ENCODE measurements at regions not wholly inside any gene's neighbourhood (a gene's known extent, or its start where the extent isn't known, plus 50 kb on each side); places are given as distances from the start of the nearest gene placed in this dataset.

DNA sequence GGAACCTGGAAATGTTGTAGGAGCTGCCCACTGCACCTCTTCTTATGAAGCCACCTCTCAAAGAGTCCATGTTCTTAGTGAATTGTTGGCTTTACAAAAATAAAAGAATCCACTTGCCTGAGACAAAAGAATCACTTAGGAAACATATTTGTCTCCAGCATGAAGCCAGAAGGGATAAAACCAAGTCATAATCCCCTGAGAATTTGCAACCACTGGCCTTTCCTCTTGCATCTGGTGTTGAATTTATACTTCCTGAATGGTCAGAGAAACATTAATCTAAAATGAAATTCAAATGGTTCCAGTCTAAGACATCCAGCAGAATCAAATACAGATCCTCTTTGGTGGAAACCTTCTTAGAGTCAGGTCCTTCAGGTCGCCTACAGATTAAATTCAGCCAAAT lies 192.5 kb upstream of the ECI2 start:
- no peak for DNase-seq (ENCODE audit: low read depth in 2 of 2)

DNA sequence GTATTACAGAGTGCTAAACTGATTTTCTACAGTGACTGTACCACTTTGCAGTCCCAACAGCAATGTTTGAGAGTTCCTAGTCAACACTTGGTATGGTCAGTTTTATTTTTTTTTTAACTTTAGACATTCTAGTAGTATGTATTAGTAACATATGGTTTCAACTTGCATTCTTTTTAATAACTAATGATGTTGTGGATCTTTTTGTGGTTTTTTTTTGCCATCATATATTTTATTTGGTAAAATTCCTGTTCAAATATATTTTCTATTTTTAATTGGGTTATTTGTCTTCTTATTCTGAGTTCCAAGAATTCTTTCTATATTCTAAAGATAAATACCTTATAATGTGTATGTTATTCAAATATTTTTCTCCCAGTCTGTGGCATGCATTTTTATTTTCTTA lies 189.4 kb upstream of the ECI2 start:
- DNase-seq (ENCODE audit: low read depth in 2 of 2): no peak

GRCh38 chr6:4323322-4323721 lies 187.9 kb upstream of the ECI2 start:
- DNase-seq (ENCODE audit: low read depth in 2 of 2): no peak

- no peak for DNase-seq (ENCODE audit: low read depth in 2 of 2)
Measured at GRCh38 chr6:4322846-4323309, 187.5 kb upstream of the ECI2 start.

GRCh38 chr6:4322134-4322845 lies 186.9 kb upstream of the ECI2 start:
- DNase-seq (ENCODE audit: low read depth in 2 of 2): no peak

- DNase-seq (ENCODE audit: low read depth in 2 of 2): no peak
Measured at GRCh38 chr6:4320860-4321259, 185.5 kb upstream of the ECI2 start.

DNA sequence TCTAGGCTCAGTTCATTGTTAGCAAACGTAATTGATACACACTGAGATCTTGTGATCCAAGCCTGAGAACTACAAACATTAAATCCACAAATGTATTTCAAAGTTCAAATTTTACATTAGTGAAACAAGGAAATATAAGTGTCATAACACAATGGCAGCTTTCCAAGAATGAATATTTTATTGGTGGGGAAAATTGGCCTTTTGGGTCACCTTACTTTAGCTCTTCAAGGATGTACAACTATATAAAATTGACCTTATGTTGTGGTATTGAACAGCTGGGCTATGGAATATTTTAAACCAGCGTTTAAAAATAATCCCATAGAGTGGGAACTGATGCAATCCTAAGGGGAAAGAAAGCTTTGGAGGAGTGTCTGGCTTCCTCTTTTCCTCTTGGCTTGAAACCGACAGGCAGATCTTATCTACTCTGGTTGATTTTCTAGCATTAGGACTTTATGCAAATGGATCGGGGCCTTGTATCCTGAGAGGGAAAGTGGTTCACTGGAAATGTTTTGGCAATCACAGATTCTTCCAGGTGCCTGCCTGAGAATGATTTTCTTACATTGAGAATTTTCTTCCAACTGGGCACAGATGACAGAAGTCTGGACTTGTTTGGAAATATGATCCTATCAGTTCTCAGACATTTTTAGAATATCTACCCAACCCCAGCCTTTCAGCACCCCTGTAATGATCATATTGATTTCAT lies 184.8 kb upstream of the ECI2 start:
- DNase-seq (ENCODE audit: low read depth in 2 of 2): no peak

- DNase-seq (ENCODE audit: low read depth in 2 of 2): no peak
Measured at GRCh38 chr6:4318321-4318720, 182.9 kb upstream of the ECI2 start.

- no peak for DNase-seq (ENCODE audit: low read depth in 2 of 2)
Measured at GRCh38 chr6:4316867-4317400, 181.6 kb upstream of the ECI2 start.

DNA sequence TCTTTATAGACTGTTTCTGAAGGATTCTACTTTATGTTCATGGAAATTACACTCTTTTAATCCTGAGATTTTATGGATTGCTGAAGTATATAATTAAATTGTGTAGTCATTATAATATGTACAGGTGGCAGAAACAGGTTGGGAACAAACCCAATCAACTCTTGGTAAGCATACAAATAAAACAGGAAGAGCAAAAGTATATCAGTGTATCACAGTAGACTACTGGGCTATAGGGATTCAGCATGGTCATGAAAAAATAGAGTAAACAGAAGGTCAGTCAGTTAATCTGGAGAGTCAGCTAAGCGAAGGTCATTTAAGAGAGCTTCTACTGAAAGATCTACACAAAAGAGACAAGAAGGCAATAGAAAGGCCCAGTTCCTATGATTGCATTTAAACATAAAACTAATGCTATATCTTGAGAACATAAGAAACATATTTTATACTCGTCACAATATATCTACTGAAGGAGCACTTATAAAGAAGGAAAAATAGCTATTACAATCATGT lies 178.9 kb upstream of the ECI2 start:
- no peak for DNase-seq (ENCODE audit: low read depth in 2 of 2)

DNA sequence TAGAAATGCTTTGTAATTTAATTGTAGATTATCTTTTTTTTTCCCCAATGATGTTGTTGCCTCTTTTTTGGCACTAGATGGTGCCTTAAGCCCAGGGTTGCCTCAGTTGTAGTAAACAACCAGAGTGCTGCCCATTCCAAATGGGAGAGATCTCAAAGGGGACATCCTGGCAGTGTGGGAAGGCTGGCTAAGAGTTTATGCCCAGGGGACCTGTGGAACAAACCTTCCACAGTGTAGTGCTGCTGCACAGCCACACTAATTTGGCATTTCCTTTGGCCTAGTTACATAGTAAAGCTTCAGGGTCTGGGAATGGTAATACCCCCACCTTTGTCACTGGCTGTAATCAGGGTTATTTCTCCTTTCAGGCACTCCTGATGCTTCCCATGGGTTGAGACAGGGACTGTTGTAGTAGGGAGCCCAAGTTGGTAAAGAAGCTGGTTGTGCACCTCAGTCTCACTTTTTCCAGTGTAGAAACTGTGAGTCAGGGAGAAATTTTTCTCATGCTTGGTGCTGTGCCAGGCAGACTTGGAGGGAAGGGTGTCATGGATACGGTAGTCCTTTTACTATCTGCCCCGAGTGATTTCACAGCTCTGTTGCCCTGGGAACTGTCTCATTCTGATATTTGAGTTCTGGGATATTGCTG lies 177.8 kb upstream of the ECI2 start:
- no peak for DNase-seq (ENCODE audit: low read depth in 2 of 2)

DNA sequence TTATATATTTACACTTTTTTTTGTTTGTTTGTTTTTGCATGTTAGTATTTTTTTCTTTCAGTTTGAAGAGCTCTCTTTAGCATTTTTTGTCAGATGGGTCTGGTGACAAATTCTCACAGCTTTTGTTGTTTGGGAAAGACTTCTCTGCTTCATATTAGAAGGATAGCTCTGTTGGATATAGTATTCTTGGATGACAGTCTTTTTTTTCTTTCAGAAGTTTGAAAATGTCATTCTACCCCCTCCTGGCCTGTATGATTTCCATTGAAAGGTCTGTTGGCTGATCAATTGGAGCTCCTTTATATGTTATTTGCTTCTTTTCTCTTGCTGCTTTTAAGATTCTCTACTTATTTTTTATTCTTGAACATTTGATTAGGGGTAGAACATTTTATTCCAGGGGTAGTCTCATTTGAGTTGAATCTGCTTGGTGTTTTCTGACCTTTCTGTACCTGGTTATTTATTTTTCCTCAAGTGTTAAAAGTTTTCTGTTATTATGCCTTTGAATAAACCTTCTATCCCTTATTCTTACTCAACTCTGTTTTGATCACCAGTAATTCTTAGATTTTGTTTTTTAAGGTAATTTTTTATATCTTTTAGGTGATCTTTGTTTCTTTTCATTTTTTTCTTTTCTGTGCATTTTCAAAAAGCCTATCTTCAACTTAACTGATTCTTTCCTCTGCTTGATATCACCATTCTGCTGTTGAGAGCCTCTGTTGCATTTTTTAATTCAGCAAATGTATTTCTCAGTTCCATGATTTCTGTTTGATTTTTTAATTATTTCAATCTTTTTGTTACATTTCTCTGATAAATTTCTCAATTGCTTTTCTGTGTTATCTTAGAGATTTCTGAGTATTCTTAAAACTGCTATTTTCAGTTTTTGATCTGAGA lies 176.8 kb upstream of the ECI2 start:
- no peak for DNase-seq (ENCODE audit: low read depth in 2 of 2)

- DNase-seq (ENCODE audit: low read depth in 2 of 2): no peak
Measured at GRCh38 chr6:4309540-4309939, 174.2 kb upstream of the ECI2 start.

GRCh38 chr6:4308364-4308763 lies 173.0 kb upstream of the ECI2 start:
- DNase-seq (ENCODE audit: low read depth in 2 of 2): no peak

DNA sequence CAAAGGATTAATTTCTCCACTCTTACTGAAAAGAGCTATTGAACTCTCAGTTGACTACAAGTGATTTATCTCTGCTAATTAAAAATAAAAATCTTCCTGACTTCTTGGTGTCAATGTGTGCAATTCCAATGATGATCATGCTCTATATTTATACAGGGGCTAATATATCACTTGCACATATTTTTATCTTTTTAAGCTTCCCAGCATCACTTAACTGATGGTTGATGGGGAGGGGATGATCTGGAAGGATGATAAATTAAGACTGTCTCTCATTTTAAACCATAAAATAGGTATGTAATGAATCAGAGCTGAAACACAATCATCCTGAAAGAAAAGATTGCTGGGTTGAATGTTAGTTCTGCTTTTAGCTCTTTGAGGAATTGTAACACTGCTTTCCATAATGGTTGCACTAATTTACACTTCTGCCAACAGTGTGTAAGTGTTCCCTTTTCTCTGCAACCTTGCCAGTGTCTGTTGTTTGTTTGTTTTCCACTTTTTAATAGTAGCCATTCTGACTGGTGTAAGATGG lies 169.6 kb upstream of the ECI2 start:
- DNase-seq (ENCODE audit: low read depth in 2 of 2): no peak

DNA sequence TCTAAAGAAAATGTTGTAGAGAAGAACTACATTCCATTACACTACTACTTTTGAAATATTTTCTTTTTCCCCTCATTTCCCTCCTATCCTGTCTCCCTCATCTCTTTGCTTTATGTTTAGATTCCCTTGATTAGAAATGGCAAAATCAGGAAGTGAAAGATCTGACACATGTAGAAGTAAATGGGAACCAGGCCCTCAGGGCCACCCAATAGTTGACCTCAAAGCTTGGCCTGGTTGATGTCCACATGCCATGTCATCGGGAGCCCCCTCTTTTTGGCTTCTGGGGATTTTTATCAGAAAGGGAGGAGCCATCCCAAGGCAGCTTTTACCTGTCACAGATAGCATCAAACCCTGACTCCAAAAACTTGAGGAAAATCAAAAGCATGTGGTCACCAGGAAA lies 168.3 kb upstream of the ECI2 start:
- no peak for DNase-seq (ENCODE audit: low read depth in 2 of 2)

DNA sequence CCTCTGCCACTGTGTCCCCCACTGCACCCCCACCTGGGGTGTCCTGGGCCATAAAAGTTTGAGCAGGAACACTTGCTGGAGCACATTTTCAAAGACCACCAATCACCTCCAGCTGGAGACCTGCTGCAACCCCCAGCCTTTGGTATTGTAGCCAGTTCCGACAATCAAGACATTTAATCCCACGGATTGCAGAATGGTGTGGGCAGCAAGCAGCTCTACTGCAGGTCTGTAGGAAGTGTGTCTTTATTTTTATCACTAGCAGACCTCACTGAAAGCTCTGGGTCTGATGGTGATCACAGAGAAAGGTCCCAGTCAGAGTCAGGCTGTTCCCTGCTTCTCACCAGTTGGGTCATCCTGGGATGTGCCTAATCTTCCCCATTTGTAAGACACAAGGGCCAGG lies 167.1 kb upstream of the ECI2 start:
- no peak for DNase-seq (ENCODE audit: low read depth in 2 of 2)

DNA sequence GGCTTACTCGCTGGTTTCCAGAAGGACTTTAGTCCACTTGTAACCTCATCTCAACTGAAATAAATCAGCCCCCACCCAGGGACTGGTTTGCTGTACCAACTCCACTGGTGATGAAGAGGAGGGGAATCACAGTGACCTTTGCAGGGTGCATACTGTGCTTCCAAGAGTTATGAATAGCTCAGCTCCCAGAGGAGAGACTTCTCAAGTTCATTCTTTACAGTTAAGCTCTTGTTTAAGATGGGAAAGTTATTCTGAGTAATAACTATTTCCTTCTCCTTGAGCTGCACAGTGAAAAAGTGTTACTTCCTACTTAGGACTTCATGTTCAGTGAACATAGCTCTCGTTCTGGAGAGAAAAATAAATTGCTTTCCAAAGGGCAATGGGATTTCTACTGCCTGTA lies 166.5 kb upstream of the ECI2 start:
- DNase-seq (ENCODE audit: low read depth in 2 of 2): no peak

DNA sequence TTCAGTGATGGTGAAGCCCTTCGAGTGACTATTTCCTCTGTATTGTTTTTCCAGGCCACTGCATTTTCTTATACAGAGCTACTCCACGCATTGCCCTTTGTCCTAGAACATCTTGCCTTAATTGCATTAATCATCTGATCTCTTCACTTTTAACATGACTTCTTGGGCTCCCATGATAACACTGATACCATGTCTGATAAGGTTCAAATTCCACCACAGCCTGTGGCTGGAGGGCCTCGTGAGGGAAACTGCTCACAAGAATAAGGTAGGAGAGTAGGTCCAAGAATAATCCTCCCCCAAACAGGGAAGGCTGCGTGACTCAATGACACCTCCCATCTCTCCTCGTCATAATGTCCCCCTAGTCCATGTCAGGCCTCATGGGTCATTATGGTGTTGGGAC lies 165.5 kb upstream of the ECI2 start:
- no peak for DNase-seq (ENCODE audit: low read depth in 2 of 2)

DNA sequence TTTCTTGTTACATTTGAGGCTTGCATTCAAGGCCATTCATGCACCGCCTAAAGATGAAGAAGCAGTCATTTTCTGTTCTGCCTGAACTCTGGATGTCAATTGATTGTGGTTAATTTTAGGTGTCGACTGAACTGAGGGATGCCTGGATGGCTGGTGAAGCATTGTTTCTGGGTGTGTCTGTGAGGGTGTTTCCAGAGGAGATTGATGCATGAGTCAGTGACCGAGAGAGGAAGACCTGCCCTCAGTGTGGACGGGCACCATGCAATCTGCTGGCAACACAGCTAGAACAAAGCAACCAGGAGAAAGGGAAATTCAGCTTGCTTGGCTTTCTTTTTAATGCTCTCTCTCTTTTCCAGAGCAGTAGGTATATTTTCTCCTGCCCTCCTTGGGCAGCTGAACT lies 164.1 kb upstream of the ECI2 start:
- no peak for DNase-seq (ENCODE audit: low read depth in 2 of 2)

GRCh38 chr6:4297348-4297747 lies 162.0 kb upstream of the ECI2 start:
- DNase-seq (ENCODE audit: low read depth in 2 of 2): no peak
